HT-29 (cell line): ENCODE measurements at regions not wholly inside any gene's neighbourhood (a gene's known extent, or its start where the extent isn't known, plus 50 kb on each side); places are given as distances from the start of the nearest gene placed in this dataset.

ENCODE experiments used
- DNase-seq: peaks from one replicate; pipeline ENCODE4 v3.0.0-alpha.2; 2015; ENCODE audit warnings: low spot score

- no peak for DNase-seq
These were observed 574.8 kb downstream of the MBD2 start for GRCh38 chr18:53649621-53650020.

GRCh38 chr18:53644799-53645471 is 579.5 kb downstream of the MBD2 start:
- DNase-seq: no peak

GRCh38 chr18:53639687-53640086 is 584.8 kb downstream of the MBD2 start:
- no peak for DNase-seq

- no peak for DNase-seq
These were observed 595.1 kb downstream of the MBD2 start for GRCh38 chr18:53629337-53629736.

- no peak for DNase-seq
These were observed 598.4 kb downstream of the MBD2 start for GRCh38 chr18:53625997-53626599.

- no peak for DNase-seq
These were observed 613.5 kb downstream of the MBD2 start for GRCh38 chr18:53610957-53611356.

- DNase-seq: no peak
These were observed 617.7 kb downstream of the MBD2 start for GRCh38 chr18:53606792-53607191.

- no peak for DNase-seq
These were observed 619.3 kb downstream of the MBD2 start for GRCh38 chr18:53605198-53605597.

GRCh38 chr18:53603276-53603675 is 621.2 kb downstream of the MBD2 start:
- no peak for DNase-seq

- no peak for DNase-seq
These were observed 623.1 kb downstream of the MBD2 start for GRCh38 chr18:53601344-53601743.

GRCh38 chr18:53586923-53587322 is 637.5 kb downstream of the MBD2 start:
- DNase-seq: no peak
